ENCODE measurements at regions not wholly inside any gene's neighbourhood (a gene's known extent, or its start where the extent isn't known, plus 50 kb on each side); places are given as distances from the start of the nearest gene placed in this dataset.

DNA sequence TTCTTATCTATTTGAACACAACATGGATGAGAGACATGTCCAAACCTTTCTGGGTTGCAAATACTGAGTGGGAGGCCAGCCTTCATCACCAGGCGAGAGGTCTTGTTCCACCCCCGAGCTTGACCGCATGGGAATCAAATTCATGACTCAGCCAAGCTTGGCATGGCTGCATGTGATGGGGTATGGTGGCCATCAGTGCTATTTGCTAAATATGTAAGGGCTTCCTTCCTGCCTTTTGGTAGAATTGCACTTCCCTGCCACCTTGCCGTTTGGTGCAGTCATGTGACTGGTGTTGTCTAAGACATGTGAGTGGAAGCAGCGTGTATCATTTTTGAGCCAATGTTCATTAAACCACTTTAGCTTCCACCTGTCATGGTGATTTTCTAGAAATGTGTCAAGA lies 508.9 kb upstream of the SULF2 start:
- Histone ChIP-seq H3K4me3 (no peak overlapping the region), H3K4me1 (peaks cover 27% of the 10 kb centered on the region), H3K36me3 (no peaks in the 10 kb centered on the region), H3K27ac (replicated peaks) (no peak overlapping the region), H3K9me3 (replicated peaks) (peaks cover 10% of the 10 kb centered on the region), H3K27me3 (ENCODE audit: low read depth) (peaks cover 12% of the 10 kb centered on the region)
- TF ChIP-seq CTCF (IDR thresholded peaks at IDR 0.05; ENCODE audit: borderline replicate concordance), result no peak
- intact Hi-C loops (cut with micrococcal nuclease), result no loop called here
- no peak for DNase-seq

DNA sequence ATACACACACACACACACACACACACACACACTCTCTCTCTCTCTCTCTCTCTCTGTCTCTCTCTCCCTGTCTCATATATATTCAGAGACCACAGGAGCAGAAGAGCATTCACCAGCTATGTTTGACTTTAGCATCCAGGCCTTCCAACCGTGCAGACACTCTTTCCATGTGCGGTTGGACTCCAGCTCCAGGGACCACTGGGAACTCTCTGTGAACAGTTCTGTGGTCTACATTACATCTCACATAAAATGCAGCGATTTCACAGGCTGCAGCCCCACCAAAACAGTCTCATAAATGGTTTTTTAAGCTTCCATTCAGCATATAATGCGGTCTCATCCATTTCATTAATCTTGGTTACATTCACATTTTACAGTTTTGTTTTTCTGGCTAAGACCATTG lies 508.4 kb upstream of the SULF2 start:
- intact Hi-C loops (cut with micrococcal nuclease), result no loop called here
- H3K27me3 ChIP-seq (ENCODE audit: low read depth), result peaks cover 12% of the 10 kb centered on the region
- H3K9me3 ChIP-seq (replicated peaks), result peaks cover 10% of the 10 kb centered on the region
- H3K27ac ChIP-seq (replicated peaks), result no peak overlapping the region
- DNase-seq, result no peak
- TF ChIP-seq CTCF (IDR thresholded peaks at IDR 0.05; ENCODE audit: borderline replicate concordance), result no peak
- no peak overlapping the region for H3K4me3 ChIP-seq
- no peaks in the 10 kb centered on the region for H3K36me3 ChIP-seq
- peaks cover 22% of the 10 kb centered on the region for H3K4me1 ChIP-seq

DNA sequence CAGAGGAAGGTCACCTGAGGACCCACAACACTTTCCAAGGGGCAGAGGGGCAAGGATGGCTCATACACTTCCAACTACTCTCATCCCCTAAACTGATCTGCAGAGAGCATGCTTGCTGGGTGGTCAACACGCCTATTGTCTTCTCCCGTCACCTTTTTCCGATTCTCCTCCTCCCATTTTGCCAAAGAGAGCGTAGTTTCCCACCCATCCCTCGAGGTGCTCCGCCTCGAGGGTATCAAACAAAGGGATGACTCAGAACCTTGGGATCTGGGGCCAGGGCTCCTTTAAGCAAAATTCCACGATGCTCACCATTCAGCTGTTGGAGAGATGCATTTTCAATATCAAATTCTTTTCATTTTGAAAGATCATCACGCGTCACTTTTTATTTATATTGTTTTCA lies 507.5 kb upstream of the SULF2 start:
- peaks cover 21% of the 10 kb centered on the region for H3K4me1 ChIP-seq
- DNase-seq, result no peak
- no peak overlapping the region for H3K4me3 ChIP-seq
- intact Hi-C loops (cut with micrococcal nuclease), result no loop called here
- peaks cover 12% of the 10 kb centered on the region for H3K27me3 ChIP-seq (ENCODE audit: low read depth)
- TF ChIP-seq CTCF (IDR thresholded peaks at IDR 0.05; ENCODE audit: borderline replicate concordance), result no peak
- no peak overlapping the region for H3K27ac ChIP-seq (replicated peaks)
- peaks cover 4% of the 10 kb centered on the region for H3K9me3 ChIP-seq (replicated peaks)
- H3K36me3 ChIP-seq, result no peaks in the 10 kb centered on the region

DNA sequence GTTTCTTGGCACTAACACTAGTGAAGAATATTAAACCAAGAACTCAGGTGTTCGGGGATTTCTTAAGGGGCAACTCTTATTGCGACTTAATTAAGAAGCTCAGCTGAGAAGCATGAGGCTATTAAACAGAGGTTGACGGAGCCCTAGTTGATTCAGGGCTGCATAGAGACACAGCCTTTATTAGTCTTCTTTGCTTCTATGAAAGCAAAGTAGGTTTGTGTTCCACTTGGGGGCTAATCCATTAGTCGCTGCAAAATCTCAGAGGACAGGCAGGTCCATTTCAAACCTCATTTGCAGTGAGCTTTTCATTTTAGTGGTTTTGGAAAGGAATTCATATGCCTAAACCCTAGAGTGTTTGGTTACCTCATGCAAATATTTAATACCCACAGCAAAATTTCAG lies 506.6 kb upstream of the SULF2 start:
- H3K36me3 ChIP-seq, result no peaks in the 10 kb centered on the region
- intact Hi-C loops (cut with micrococcal nuclease), result no loop called here
- peaks cover 12% of the 10 kb centered on the region for H3K27me3 ChIP-seq (ENCODE audit: low read depth)

DNA sequence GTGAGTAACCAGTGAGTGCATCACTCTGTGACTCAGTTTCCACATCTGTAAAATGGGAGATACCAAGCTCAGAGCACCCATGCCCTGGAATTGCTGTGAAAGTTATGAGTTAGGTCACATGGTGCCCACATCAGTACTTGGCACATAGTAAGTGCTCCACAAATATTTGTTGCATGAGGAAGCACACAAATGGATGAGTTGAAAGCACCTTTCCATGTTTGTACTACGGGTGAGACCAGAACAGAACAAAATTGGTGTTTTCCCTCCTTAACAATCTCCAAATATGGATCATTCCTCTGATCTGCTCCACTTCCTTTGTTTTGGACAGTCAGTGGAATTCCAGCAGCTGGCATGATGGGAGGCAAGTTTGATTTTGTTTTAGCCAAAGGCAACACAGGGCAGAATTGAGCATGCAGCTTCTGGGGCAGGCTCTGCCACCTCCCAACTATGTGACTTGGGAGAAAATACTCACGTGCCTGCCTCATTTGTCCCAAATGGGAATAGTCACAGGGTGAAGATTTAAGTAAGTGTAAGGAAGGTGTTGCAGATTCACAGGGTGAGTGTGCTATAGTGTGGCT lies 503.7 kb upstream of the SULF2 start:
- Histone ChIP-seq H3K27me3 (ENCODE audit: low read depth) (peaks cover 12% of the 10 kb centered on the region), H3K36me3 (no peaks in the 10 kb centered on the region), H3K4me3 (no peak overlapping the region), H3K4me1 (peaks cover 19% of the 10 kb centered on the region), H3K9me3 (replicated peaks) (no peaks in the 10 kb centered on the region), H3K27ac (replicated peaks) (no peak overlapping the region)
- no peak for TF ChIP-seq CTCF (IDR thresholded peaks at IDR 0.05; ENCODE audit: borderline replicate concordance)
- DNase-seq, result no peak
- intact Hi-C loops (cut with micrococcal nuclease), result no loop called here

More for the DNA sequence above, 506.6 kb upstream of the SULF2 start:
- DNase-seq, result no peak
- Histone ChIP-seq H3K9me3 (replicated peaks) (no peaks in the 10 kb centered on the region), H3K27ac (replicated peaks) (no peak overlapping the region), H3K4me3 (no peak overlapping the region), H3K4me1 (peaks cover 28% of the 10 kb centered on the region)
- TF ChIP-seq CTCF (IDR thresholded peaks at IDR 0.05; ENCODE audit: borderline replicate concordance), result no peak
